PC-9 (cell line): ENCODE measurements at regions not wholly inside any gene's neighbourhood (a gene's known extent, or its start where the extent isn't known, plus 50 kb on each side); places are given as distances from the start of the nearest gene placed in this dataset.

Experiments
- BruUV-seq: library from RNA; stranded (reverse); fragments of 400-500 nt; replicated peaks from 2 replicates; lab custom pipeline; 2021; lab: Mats Ljungman, UMichigan
- CTCF ChIA-PET: fragments of 300-600 bp; sonication (Branson Sonifier 250); formaldehyde crosslinking; loops from one replicate; lab custom pipeline; 2022; ENCODE audit warnings: antibody characterized with exemption; lab: Charles Lee
- POLR2A ChIA-PET: fragments of 300-600 bp; sonication (Branson Sonifier 250); formaldehyde crosslinking; loops from one replicate; lab custom pipeline; 2022; ENCODE audit warnings: antibody characterized with exemption; ENCODE audit not compliant: unreplicated experiment; lab: Charles Lee
- DNase-seq, 2 experiments: peaks; one replicate each; pipeline versions ENCODE4 v3.0.0 to v3.0.0-alpha.2; 2015 to 2022; ENCODE audit warnings: mixed read lengths in 1 of 2
- H2AFZ ChIP-seq: fragments of 200-600 bp; sonication (generic); 2 replicates; pipeline ENCODE4 v1.8.1; 2017; ENCODE audit warnings: antibody characterized with exemption
- H3F3A ChIP-seq: fragments of 200-600 bp; sonication (generic); 2 replicates; pipeline ENCODE4 v1.8.1; 2017; ENCODE audit warnings: antibody characterized with exemption, mild to moderate bottlenecking, low read depth; ENCODE audit not compliant: insufficient read depth
- H3K27ac ChIP-seq: fragments of 200-600 bp; sonication (generic); 2 replicates; pipeline ENCODE4 v1.6.1; 2016; ENCODE audit warnings: mixed run types
- H3K27me3 ChIP-seq: fragments of 200-600 bp; sonication (generic); 2 replicates; pipeline ENCODE4 v1.6.1; 2016; ENCODE audit warnings: low read depth, mixed run types; ENCODE audit not compliant: insufficient read depth
- H3K36me3 ChIP-seq: fragments of 200-600 bp; sonication (generic); 2 replicates; pipeline ENCODE4 v1.6.1; 2016; ENCODE audit warnings: low read depth, mixed run types
- H3K4me1 ChIP-seq: fragments of 200-600 bp; sonication (generic); replicated peaks from 2 replicates; pipeline ENCODE4 v1.6.1; 2016; ENCODE audit warnings: mixed run types; ENCODE audit not compliant: insufficient read depth
- H3K4me2 ChIP-seq: fragments of 200-600 bp; sonication (generic); 2 replicates; pipeline ENCODE4 v1.6.1; 2017; ENCODE audit warnings: mixed run types
- H3K4me3 ChIP-seq: fragments of 200-600 bp; sonication (generic); 2 replicates; pipeline ENCODE4 v1.6.1; 2016; ENCODE audit warnings: mixed run types
- H3K79me2 ChIP-seq: fragments of 200-600 bp; sonication (generic); 2 replicates; pipeline ENCODE4 v1.6.1; 2017; ENCODE audit warnings: low read depth, mixed run types
- H3K9me2 ChIP-seq: fragments of 200-600 bp; sonication (generic); 2 replicates; pipeline ENCODE4 v1.8.1; 2017; ENCODE audit warnings: mild to moderate bottlenecking; ENCODE audit not compliant: insufficient read depth
- H3K9me3 ChIP-seq: fragments of 200-600 bp; sonication (generic); 2 replicates; pipeline ENCODE4 v1.8.1; 2016; ENCODE audit warnings: low read depth; ENCODE audit not compliant: insufficient read depth
- H4K20me1 ChIP-seq: fragments of 200-600 bp; sonication (generic); 2 replicates; pipeline ENCODE4 v1.8.1; 2017; ENCODE audit not compliant: insufficient read depth
- EZH2 ChIP-seq: fragments of 200-600 bp; sonication (generic); IDR thresholded peaks from 2 replicates; pipeline ENCODE4 v1.8.0; 2017; ENCODE audit warnings: antibody characterized with exemption, low read depth
- intact Hi-C: fragments of 100-400 bp; cut with micrococcal nuclease; formaldehyde crosslinking; loops from one replicate; pipeline ENCODE4 v1.10.0; 2022; ENCODE audit not compliant: unreplicated experiment
- TF ChIP-seq, protein P1 (sequence below): fragments of 200-600 bp; sonication (generic); conservative IDR thresholded peaks from 2 replicates; pipeline ENCODE4 v1.6.1; 2017; ENCODE audit warnings: mixed run types, antibody characterized with exemption, mild to moderate bottlenecking, moderate library complexity

DNA sequence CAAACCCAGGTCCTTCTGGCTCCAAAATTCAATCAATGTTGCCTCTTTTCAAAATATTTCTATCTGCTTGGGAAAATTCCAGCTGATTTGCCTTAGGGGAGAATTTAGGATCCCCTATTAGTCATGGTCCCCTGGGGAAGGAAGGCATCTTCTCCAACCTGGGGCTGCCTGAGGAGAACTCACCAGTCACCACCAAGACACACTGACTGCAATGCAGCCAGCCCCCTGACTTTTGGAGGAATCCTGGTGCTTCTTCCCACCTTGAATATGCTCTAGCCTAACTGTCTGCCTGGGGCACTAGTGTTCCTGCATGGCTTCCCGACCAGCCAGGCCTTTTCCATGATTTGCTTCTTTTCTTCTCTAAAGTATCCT lies 71.8 kb upstream of the BCL2L14 start:
- no TSS peak for BruUV-seq

DNA sequence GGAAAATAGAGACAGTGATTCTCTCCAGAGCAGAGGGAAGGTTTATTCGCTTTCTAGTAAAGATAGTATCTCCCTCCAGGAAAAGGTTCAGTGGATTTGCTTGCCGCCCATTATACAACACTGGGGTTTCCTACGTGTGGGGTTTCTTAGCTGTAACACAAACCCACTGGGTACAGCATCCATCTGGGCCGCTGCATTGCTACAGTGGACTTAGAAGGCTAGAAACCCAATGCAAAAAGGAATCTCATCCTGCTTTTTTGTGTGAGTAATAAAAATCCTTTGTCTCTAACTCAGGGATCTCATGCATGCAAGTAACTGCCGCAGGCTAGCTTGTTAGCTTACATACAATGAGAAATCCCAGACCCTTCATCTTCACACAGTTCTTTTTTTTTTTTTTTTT lies 67.1 kb upstream of the BCL2L14 start:
- no TSS peak for BruUV-seq
- CTCF ChIA-PET: interaction anchor here (0.6 kb wide), 1 partner anchor 11 kb away, joined by 5 read pairs; no protein-coding TSS in a partner anchor
- Histone ChIP-seq H3K4me3 (no peak overlapping the region), H3K9me3 (no peaks in the 10 kb centered on the region), H3F3A (peaks cover 19% of the 10 kb centered on the region), H2AFZ (no peak overlapping the region), H3K9me2 (no peaks in the 10 kb centered on the region), H3K27me3 (no peaks in the 10 kb centered on the region), H3K4me2 (no peak overlapping the region), H3K36me3 (no peaks in the 10 kb centered on the region), H3K79me2 (no peaks in the 10 kb centered on the region), H3K27ac (no peak overlapping the region), H3K4me1 (peaks cover 26% of the 10 kb centered on the region), H4K20me1 (no peaks in the 10 kb centered on the region)
- POLR2A ChIA-PET: no interaction called here
- no peak for TF ChIP-seq EZH2
- TF ChIP-seq, protein P1, sequence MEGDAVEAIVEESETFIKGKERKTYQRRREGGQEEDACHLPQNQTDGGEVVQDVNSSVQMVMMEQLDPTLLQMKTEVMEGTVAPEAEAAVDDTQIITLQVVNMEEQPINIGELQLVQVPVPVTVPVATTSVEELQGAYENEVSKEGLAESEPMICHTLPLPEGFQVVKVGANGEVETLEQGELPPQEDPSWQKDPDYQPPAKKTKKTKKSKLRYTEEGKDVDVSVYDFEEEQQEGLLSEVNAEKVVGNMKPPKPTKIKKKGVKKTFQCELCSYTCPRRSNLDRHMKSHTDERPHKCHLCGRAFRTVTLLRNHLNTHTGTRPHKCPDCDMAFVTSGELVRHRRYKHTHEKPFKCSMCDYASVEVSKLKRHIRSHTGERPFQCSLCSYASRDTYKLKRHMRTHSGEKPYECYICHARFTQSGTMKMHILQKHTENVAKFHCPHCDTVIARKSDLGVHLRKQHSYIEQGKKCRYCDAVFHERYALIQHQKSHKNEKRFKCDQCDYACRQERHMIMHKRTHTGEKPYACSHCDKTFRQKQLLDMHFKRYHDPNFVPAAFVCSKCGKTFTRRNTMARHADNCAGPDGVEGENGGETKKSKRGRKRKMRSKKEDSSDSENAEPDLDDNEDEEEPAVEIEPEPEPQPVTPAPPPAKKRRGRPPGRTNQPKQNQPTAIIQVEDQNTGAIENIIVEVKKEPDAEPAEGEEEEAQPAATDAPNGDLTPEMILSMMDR: no peak
- no peak for DNase-seq
- intact Hi-C loops: loop anchor here (10.0 kb wide), 1 partner anchor 269 kb away; no protein-coding TSS in a partner anchor

More for the DNA sequence above, 71.8 kb upstream of the BCL2L14 start:
- Histone ChIP-seq H3K4me2 (no peak overlapping the region), H3K36me3 (no peaks in the 10 kb centered on the region), H2AFZ (peak overlapping the region; percentile 66; the same call in 1 of the 2 replicates), H3K9me3 (0 out of 2 replicates have a peak, but pooled peaks cover 4% of the 10 kb centered on the region), H3K27me3 (no peaks in the 10 kb centered on the region), H3K9me2 (no peaks in the 10 kb centered on the region), H3K27ac (no peak overlapping the region), H3F3A (0 out of 2 replicates have a peak, but pooled peaks cover 6% of the 10 kb centered on the region), H4K20me1 (no peaks in the 10 kb centered on the region), H3K4me1 (peaks cover 10% of the 10 kb centered on the region), H3K79me2 (no peaks in the 10 kb centered on the region), H3K4me3 (no peak overlapping the region)
- no peak for TF ChIP-seq EZH2
- TF ChIP-seq, protein P1: no peak
- ChIA-PET CTCF (interaction anchor here (0.6 kb wide), 1 partner anchor 39 kb away, joined by 3 read pairs; no protein-coding TSS in a partner anchor), POLR2A (interaction anchor here (0.6 kb wide), 2 partner anchors 76 to 1365 kb away, joined by 3 to 4 read pairs; no protein-coding TSS in a partner anchor)
- intact Hi-C loops: no loop called here
- no peak for DNase-seq

DNA sequence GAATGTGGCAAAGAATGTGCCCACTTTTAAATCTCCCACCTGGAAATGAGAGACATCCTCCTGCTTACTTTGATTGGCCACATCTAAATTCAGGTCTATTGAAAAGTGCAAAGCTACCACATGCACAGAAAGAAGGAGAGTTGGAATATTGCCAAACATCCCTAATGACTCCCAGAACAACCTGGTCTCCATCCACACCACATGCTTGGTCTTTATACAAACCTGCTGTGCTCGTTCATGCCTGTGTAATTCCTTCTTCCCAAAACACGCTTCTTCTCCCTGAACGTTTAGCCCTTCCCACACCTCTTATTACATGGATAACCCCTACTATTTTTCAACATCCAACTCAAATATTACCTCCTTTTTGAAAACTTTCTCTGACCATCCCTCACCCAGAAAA lies 66.2 kb upstream of the BCL2L14 start:
- intact Hi-C loops: loop anchor here (10.0 kb wide), 1 partner anchor 270 kb away; no protein-coding TSS in a partner anchor
- Histone ChIP-seq H3K9me2 (no peaks in the 10 kb centered on the region), H3K36me3 (no peaks in the 10 kb centered on the region), H2AFZ (no peak overlapping the region), H3K4me1 (peaks cover 28% of the 10 kb centered on the region), H3K27ac (no peak overlapping the region), H3K4me2 (no peak overlapping the region), H4K20me1 (no peaks in the 10 kb centered on the region), H3K9me3 (no peaks in the 10 kb centered on the region), H3K4me3 (no peak overlapping the region), H3K79me2 (no peaks in the 10 kb centered on the region), H3K27me3 (no peaks in the 10 kb centered on the region), H3F3A (peaks cover 26% of the 10 kb centered on the region)
- DNase-seq: no peak
- TF ChIP-seq, protein P1: no peak
- TF ChIP-seq EZH2: no peak
- BruUV-seq: no TSS peak
- ChIA-PET CTCF (no interaction called here), POLR2A (no interaction called here)
